GM19238 (cell line): ENCODE measurements at regions not wholly inside any gene's neighbourhood (a gene's known extent, or its start where the extent isn't known, plus 50 kb on each side); places are given as distances from the start of the nearest gene placed in this dataset.

Experiments
- DNase-seq: peaks from one replicate; pipeline ENCODE4 v3.0.0; 2011; ENCODE audit warnings: low spot score; ENCODE audit not compliant: insufficient read length

DNA sequence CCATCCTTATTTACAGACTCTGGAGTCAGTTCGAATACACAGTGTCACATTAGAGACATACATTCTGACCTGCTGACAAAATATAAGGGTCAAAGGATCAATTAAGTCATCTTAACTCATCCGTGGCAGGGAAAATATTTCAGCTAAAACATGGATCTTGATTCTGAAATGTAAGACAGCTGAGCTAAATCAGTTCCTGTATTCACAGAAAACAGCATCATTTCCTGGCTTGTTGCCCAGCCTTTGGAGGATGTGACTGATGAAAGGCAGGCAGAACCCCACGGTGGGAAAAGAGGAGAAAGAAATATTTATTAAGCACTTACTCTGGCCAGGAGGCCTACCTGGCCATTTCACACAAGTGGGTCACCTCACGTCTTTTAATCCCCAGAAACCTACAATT is 101.9 kb downstream of the GAS2L3 start:
- no peak for DNase-seq

DNA sequence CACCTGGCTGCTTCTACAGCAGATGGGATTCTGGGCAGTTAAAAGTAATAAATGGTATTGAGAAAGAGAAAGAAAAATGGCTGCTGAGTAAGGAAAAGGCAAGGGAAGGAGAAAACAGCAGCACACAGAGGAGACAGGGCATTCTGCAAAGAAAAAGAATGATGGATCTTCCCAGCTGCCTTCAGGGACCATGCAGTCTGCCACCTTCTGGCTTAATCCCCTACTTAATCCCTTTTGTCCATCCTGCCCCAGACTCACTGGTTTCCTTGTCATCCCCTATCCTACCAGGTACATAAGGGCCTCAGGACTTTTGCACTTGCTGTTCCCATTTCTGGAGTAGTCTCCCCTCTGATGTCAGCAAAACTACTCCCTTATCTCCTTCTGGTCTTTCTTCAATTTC is 107.6 kb downstream of the GAS2L3 start:
- no peak for DNase-seq

DNA sequence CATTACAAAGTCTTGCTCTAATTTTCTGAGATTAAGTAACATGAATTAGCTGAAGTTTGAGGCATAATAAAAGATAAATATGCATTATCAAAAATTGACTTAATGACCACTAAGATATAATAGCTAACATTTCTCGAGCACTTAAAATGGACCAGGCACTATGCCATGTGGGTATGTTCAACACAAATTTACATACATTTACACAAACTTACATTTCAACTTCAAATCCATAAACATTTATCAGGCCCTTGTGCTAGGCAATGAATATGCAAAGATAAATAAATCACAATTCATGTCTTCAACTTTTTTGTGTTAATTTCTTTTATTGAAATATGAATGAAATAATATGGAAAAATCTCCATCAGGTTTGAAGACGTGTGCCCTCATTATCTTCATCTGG is 108.7 kb downstream of the GAS2L3 start:
- DNase-seq: no peak

- no peak for DNase-seq
Observed at GRCh38 chr12:100687686-100688085, 106.9 kb upstream of the ANO4 start.

DNA sequence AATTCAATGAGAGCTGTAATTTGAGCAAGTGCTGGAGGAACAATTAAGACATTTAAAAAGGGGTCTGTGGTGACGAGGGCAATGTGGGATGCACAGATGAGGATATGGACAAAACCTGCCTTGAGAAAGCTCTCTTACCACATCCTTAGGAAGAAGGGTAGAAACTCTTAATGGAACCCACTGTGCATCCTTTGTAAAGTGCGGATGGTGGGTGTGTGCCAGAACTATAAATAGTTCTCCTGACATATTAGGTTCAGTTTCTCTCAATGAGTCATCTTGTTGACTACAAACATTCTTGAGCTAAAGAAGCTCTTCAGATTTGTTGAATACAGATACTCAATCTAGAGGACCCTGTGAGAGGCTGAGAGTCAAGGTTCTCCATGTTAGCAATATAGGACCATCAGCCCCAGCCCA is 106.1 kb upstream of the ANO4 start:
- DNase-seq: no peak

DNA sequence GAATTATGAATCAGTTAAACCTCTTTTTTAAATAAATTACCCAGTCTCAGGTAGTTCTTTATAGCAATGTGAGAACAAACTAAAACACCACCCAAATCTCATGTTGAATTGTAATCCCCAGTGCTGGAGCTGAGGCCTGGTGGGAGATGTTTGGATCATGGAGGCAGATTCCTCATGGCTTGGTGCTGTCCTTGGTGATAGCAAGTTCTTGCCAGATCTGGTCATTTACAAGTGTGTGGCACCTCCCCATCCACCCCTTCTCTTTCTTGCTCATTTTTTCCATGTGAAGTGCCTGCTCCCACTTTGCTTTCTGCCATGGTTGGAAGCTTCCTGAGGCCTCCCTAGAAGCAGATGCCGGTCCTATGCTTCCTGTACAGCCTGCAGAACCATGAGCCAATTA is 102.1 kb upstream of the ANO4 start:
- DNase-seq: no peak

GRCh38 chr12:100698518-100698917 is 96.1 kb upstream of the ANO4 start:
- DNase-seq: no peak

DNA sequence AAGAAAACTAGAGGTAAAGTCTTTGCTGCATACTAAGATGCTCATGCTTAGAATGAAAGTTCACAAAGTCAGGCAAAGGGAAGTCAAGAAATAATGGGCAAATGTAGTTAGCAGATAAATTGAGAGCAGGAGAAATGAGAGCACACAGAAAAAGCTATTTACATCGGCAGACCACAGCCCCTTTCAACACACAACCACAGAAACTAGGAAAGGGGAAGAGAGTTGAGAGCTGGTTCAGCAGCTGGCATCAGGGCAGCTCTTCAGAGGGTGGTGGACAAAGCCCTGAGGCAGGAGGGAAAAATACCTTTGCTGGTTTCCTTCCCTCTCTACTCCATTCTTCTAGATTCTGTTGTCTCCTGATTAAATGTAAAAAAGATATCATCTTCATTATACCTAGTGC is 95.4 kb upstream of the ANO4 start:
- no peak for DNase-seq

DNA sequence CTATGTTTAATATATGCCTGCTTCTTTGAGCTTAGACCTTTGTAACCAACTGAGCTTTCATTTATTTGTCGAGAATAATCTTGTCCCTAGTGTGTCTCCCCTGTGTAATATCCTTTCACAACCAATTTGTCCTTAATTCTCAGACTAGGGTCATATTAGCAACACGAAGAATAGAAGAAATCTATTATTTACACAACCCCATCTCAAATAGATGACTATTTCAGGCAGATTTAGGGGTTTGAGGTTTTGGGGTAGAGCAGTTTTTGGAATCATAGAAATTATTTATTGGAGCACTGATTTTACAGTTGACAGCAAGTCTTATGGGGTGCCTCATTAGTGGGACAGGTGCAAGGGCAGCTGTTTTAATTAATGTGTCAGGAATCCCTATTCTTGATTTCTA is 91.2 kb upstream of the ANO4 start:
- DNase-seq: no peak

DNA sequence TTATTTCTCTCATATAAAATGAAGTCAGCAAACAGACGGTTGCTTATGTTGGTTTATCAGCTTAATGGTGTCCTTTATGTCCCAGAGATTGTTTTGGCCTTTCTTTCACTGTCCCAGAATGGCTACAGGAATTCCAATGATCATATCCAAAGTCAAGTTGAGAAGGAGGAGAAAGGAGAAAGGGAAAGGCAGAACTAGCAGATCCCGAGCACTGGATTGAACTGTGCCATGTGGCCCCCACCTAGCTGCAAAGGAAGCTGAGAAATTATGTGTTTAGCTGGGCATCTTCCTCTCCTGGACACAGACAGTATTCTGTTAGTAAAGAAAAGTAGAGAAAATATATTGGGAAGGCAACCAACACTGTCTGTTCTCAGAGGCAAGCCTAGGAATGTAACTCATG is 90.7 kb upstream of the ANO4 start:
- no peak for DNase-seq

- DNase-seq: no peak
Observed at GRCh38 chr12:100706033-100706432, 88.5 kb upstream of the ANO4 start.

GRCh38 chr12:100708591-100708990 is 86.0 kb upstream of the ANO4 start:
- no peak for DNase-seq

- DNase-seq: peak; percentile 5
Observed at GRCh38 chr12:100715976-100716944, 78.3 kb upstream of the ANO4 start.

DNA sequence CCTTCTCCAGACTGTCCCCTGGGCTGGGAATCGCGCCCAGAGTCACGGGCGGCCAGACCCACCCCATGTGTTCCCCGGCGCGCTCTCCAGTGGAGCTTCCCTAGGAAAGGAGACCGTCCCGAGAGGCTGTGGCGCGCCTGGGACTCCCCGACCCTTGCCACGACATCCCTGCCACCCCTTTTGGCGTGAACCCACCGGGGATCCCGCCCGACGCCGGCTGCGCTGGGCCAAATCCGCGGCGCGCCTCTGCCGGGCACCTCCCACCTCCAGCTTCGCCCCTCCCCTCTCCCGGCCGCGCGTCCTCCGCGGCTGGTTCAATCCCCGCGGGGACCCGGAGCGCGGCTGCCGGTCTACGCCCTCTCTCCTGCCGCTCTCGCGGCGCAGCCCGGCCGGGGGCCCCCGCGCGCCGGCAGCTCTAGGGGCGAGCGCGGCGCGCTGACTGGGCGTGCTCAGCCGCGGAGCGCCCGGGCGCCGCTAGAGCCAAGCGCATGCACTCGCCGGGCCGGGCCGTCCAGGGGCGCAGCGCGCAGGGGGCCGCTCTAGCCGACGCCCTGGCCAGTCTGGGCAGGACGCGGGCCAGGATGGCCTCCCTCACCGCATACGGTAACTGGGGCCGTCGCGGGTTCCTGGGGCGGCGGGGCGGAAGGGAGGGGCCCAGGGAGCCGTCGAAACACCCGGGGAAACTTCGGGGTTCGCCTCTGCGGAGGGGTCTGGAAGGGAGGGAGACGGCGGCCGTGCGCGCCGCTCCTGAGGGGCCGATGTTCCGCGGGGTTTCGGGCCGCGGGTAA is 77.4 kb upstream of the ANO4 start:
- DNase-seq: no peak

GRCh38 chr12:100717733-100718067 is 76.9 kb upstream of the ANO4 start:
- DNase-seq: no peak

GRCh38 chr12:100718187-100718586 is 76.4 kb upstream of the ANO4 start:
- DNase-seq: no peak

- no peak for DNase-seq
Observed at GRCh38 chr12:100720016-100720654, 74.4 kb upstream of the ANO4 start.

- DNase-seq: no peak
Observed at GRCh38 chr12:100721169-100721568, 73.4 kb upstream of the ANO4 start.

DNA sequence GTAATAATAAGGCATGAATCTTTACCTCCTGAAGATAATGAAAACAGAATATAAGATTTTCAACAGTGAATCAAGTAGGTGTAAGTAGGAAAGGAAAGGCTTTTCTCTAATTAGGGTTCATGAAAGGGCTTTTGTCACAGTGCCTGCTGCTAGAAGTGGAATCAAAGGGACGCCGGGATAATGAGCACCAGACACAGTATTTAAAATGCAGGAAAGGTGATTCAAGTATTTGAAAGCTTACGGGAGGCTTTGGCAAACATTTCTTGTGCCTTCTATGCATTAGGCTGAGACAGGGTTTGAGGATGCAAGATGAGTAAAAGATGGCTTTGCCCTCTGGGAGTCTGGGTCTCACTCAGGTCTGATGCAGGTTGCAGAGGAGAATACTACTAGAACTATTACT is 70.5 kb upstream of the ANO4 start:
- DNase-seq: no peak

- no peak for DNase-seq
Observed at GRCh38 chr12:100733817-100734593, 60.6 kb upstream of the ANO4 start.

- no peak for DNase-seq
Observed at GRCh38 chr12:100737168-100737567, 57.4 kb upstream of the ANO4 start.
